H1 (cell line): ENCODE measurements at regions not wholly inside any gene's neighbourhood (a gene's known extent, or its start where the extent isn't known, plus 50 kb on each side); places are given as distances from the start of the nearest gene placed in this dataset.
"Not testable (repeated sequence)": the region's sequence is repeated elsewhere in the genome, so short reads cannot be mapped to it uniquely, and the experiment has no call there.

Experiments used
- CTCF ChIA-PET: fragments of 300-600 bp; sonication (Branson Sonifier 250); formaldehyde crosslinking; loops from one replicate; lab custom pipeline; 2021; ENCODE audit not compliant: partially characterized antibody; lab: Charles Lee
- POLR2A ChIA-PET: fragments of 300-600 bp; sonication (Branson Sonifier 250); formaldehyde crosslinking; loops from one replicate; lab custom pipeline; 2021; ENCODE audit warnings: inconsistent platforms; ENCODE audit not compliant: partially characterized antibody; lab: Charles Lee
- DNase-seq, 2 experiments: peaks; one replicate each; pipeline versions ENCODE4 v3.0.0 to v3.0.0-alpha.2; 2010 to 2022; ENCODE audit warnings: low spot score in 2 of 2, low read depth in 1 of 2, mixed read lengths in 1 of 2
- FAIRE-seq: peaks from 2 replicates; lab custom pipeline; 2011; peaks lifted over from hg19 to GRCh38; lab: Jason Lieb, UNC
- H2AFZ ChIP-seq: 2 replicates; pipeline ENCODE4 v1.8.1; 2012; ENCODE audit warnings: low read length, inconsistent platforms
- H2AK5ac ChIP-seq: 2 replicates; pipeline ENCODE4 v1.6.1; 2013; ENCODE audit warnings: low read depth, low read length
- H2BK120ac ChIP-seq: replicated peaks from 2 replicates; pipeline ENCODE3; 2013; ENCODE audit warnings: low read depth, low read length, inconsistent platforms
- H2BK12ac ChIP-seq: 2 replicates; pipeline ENCODE4 v1.6.1; 2013; ENCODE audit warnings: low read depth, low read length
- H2BK15ac ChIP-seq: 2 replicates; pipeline ENCODE4 v1.6.1; 2013; ENCODE audit warnings: low read length
- H2BK20ac ChIP-seq: 2 replicates; pipeline ENCODE4 v1.6.1; 2013; ENCODE audit warnings: low read length
- H2BK5ac ChIP-seq: 2 replicates; pipeline ENCODE4 v1.6.1; 2013; ENCODE audit warnings: low read depth, low read length
- H3K14ac ChIP-seq: 2 replicates; pipeline ENCODE4 v1.6.1; 2013; ENCODE audit warnings: inconsistent platforms; ENCODE audit not compliant: insufficient read length
- H3K18ac ChIP-seq: 2 replicates; pipeline ENCODE4 v1.6.1; 2013; ENCODE audit warnings: low read length; ENCODE audit errors: extremely low read depth
- H3K23ac ChIP-seq: 2 replicates; pipeline ENCODE4 v1.6.1; 2013; ENCODE audit warnings: inconsistent platforms; ENCODE audit not compliant: insufficient read length
- H3K23me2 ChIP-seq: 2 replicates; pipeline ENCODE4 v1.6.1; 2013; ENCODE audit warnings: low read depth, low read length
- H3K27ac ChIP-seq: 2 replicates; pipeline ENCODE4 v1.6.1; 2011; ENCODE audit warnings: low read depth, low read length, inconsistent platforms
- H3K27me3 ChIP-seq, 4 experiments: replicated peaks in 1 of 4; 1 replicate in 1 of 4; 2 replicates in 3 of 4; pipeline versions ENCODE4 v1.6.1 to v1.8.1; 2011 to 2013; ENCODE audit warnings: low read length in 3 of 4, mild to moderate bottlenecking in 3 of 4, inconsistent platforms in 2 of 4, mixed read lengths in 2 of 4, moderate library complexity in 1 of 4; ENCODE audit not compliant: control insufficient read depth in 3 of 4, insufficient read depth in 3 of 4; ENCODE audit errors: extremely low read depth in 1 of 4
- H3K36me3 ChIP-seq, 4 experiments: 2 replicates each; pipeline versions ENCODE4 v1.6.1 to v1.8.1; 2011 to 2013; ENCODE audit warnings: mild to moderate bottlenecking in 4 of 4, low read length in 3 of 4, moderate library complexity in 2 of 4, control low read depth in 1 of 4, inconsistent platforms in 1 of 4; ENCODE audit not compliant: insufficient read depth in 4 of 4, control insufficient read depth in 2 of 4
- H3K4ac ChIP-seq: replicated peaks from 2 replicates; pipeline ENCODE3; 2013; ENCODE audit warnings: low read length, low read depth, mixed read lengths, inconsistent platforms; ENCODE audit not compliant: insufficient read length
- H3K4me1 ChIP-seq, 4 experiments: replicated peaks in 1 of 4; 1 replicate in 1 of 4; 2 replicates in 3 of 4; pipeline versions ENCODE4 v1.6.1 to v1.8.1; 2011 to 2013; ENCODE audit warnings: low read length in 3 of 4, inconsistent platforms in 2 of 4, mixed read lengths in 1 of 4; ENCODE audit not compliant: insufficient read depth in 4 of 4, control insufficient read depth in 3 of 4
- H3K4me2 ChIP-seq, 2 experiments: 2 replicates each; pipeline versions ENCODE4 v1.6.1 to v1.8.1; 2011 to 2013; ENCODE audit warnings: low read depth in 2 of 2, low read length in 2 of 2, control low read depth in 1 of 2, inconsistent platforms in 1 of 2, mild to moderate bottlenecking in 1 of 2; ENCODE audit not compliant: insufficient read depth in 1 of 2
- H3K4me3 ChIP-seq, 4 experiments: fragments of 200-600, 300-600 bp in 1 of 4; sonication (generic), shearing (Covaris generic), sonication (Bioruptor Twin) in 1 of 4; 2 replicates each; pipeline versions ENCODE4 v1.5.1 to v1.8.1; 2011 to 2016; ENCODE audit warnings: low read length in 4 of 4, low read depth in 3 of 4, control low read depth in 2 of 4, inconsistent platforms in 2 of 4, mild to moderate bottlenecking in 2 of 4, mixed read lengths in 1 of 4, moderate library complexity in 1 of 4; ENCODE audit not compliant: insufficient read depth in 2 of 4; ENCODE audit errors: extremely low read depth in 1 of 4
- H3K56ac ChIP-seq: replicated peaks from 2 replicates; pipeline ENCODE3; 2013; ENCODE audit warnings: low read depth, mild to moderate bottlenecking, mixed read lengths, low read length, inconsistent platforms; ENCODE audit not compliant: insufficient read length
- H3K79me1 ChIP-seq: 2 replicates; pipeline ENCODE4 v1.6.1; 2013; ENCODE audit warnings: low read depth, low read length, control low read depth
- H3K79me2 ChIP-seq, 2 experiments: 2 replicates each; pipeline versions ENCODE4 v1.6.1 to v1.8.1; 2012 to 2013; ENCODE audit warnings: low read length in 2 of 2, mild to moderate bottlenecking in 2 of 2, inconsistent platforms in 1 of 2; ENCODE audit not compliant: insufficient read depth in 2 of 2, control insufficient read depth in 1 of 2
- H3K9ac ChIP-seq, 4 experiments: replicated peaks in 1 of 4; 1 replicate in 1 of 4; 2 replicates in 3 of 4; pipeline versions ENCODE4 v1.6.1 to v1.8.1; 2011 to 2013; ENCODE audit warnings: low read depth in 3 of 4, low read length in 3 of 4, control low read depth in 2 of 4, mild to moderate bottlenecking in 2 of 4, moderate library complexity in 2 of 4, inconsistent platforms in 1 of 4; ENCODE audit errors: extremely low read depth in 1 of 4
- H3K9me3 ChIP-seq, 2 experiments: 2 replicates each; pipeline versions ENCODE4 v1.6.1 to v1.8.1; 2012 to 2013; ENCODE audit warnings: mild to moderate bottlenecking in 2 of 2, moderate library complexity in 2 of 2, control low read depth in 1 of 2, inconsistent platforms in 1 of 2, low read depth in 1 of 2, low read length in 1 of 2, mixed read lengths in 1 of 2; ENCODE audit not compliant: insufficient read depth in 2 of 2
- H4K20me1 ChIP-seq, 2 experiments: replicated peaks in 1 of 2; 2 replicates each; pipeline versions ENCODE3 to v1.8.1; 2011 to 2013; ENCODE audit warnings: inconsistent platforms in 2 of 2, low read length in 2 of 2, mild to moderate bottlenecking in 1 of 2; ENCODE audit not compliant: insufficient read depth in 2 of 2, control insufficient read depth in 1 of 2
- H4K5ac ChIP-seq: 2 replicates; pipeline ENCODE4 v1.6.1; 2013; ENCODE audit warnings: low read length, low read depth, mixed read lengths, inconsistent platforms; ENCODE audit not compliant: insufficient read length
- H4K8ac ChIP-seq: 2 replicates; pipeline ENCODE4 v1.8.0; 2013; ENCODE audit warnings: mild to moderate bottlenecking, moderate library complexity, low read length, inconsistent platforms; ENCODE audit not compliant: insufficient read depth; ENCODE audit errors: extremely low read depth
- H4K91ac ChIP-seq: replicated peaks from 2 replicates; pipeline ENCODE3; 2013; ENCODE audit warnings: low read length, mixed read lengths, inconsistent platforms; ENCODE audit not compliant: insufficient read length
- WGBS, 2 experiments: shearing (Covaris generic) in 1 of 2; methylation state at CpG; one replicate each; pipeline versions ENCODE4 v1.1.6 to v1.1.7; 2013 to 2015; ENCODE audit warnings: low lambda C conversion rate in 2 of 2, mixed read lengths in 2 of 2, inconsistent platforms in 1 of 2, low coverage in 1 of 2, missing lambda C conversion rate in 1 of 2; ENCODE audit not compliant: insufficient replicate concordance in 2 of 2, insufficient coverage in 1 of 2, insufficient read length in 1 of 2; ENCODE audit errors: extremely low coverage in 1 of 2, missing lambda C conversion rate in 1 of 2; 5-methylcytosine and 5-hydroxymethylcytosine counted together

GRCh38 chr2:87423796-87424762, 323.8 kb upstream of the PLGLB2 start:
- FAIRE-seq, DNase-seq, H3K27ac ChIP-seq: not testable (repeated sequence)

GRCh38 chr2:87424763-87425154, 323.1 kb upstream of the PLGLB2 start:
- H2BK5ac ChIP-seq, H3K56ac ChIP-seq, DNase-seq, H3K4me2 ChIP-seq, H3K36me3 ChIP-seq, H2AK5ac ChIP-seq, H2BK12ac ChIP-seq, H2BK20ac ChIP-seq, H4K8ac ChIP-seq, H3K9ac ChIP-seq, H3K4me1 ChIP-seq, FAIRE-seq, H3K9me3 ChIP-seq, H3K18ac ChIP-seq, POLR2A ChIA-PET, H4K5ac ChIP-seq, H3K4ac ChIP-seq, H3K23me2 ChIP-seq, CTCF ChIA-PET, H3K14ac ChIP-seq, H2BK120ac ChIP-seq, H3K27me3 ChIP-seq, H3K23ac ChIP-seq, H3K4me3 ChIP-seq, H3K79me2 ChIP-seq, H3K79me1 ChIP-seq, H3K27ac ChIP-seq, H4K91ac ChIP-seq, H2BK15ac ChIP-seq, H4K20me1 ChIP-seq, H2AFZ ChIP-seq: not testable (repeated sequence)
- no CpG with 5 or more reads among the region's 1 CpG for WGBS, 2 experiments

More at GRCh38 chr2:87423796-87424762, 323.8 kb upstream of the PLGLB2 start:
- H3K79me1 ChIP-seq, H3K14ac ChIP-seq, H3K79me2 ChIP-seq, H4K5ac ChIP-seq, H3K18ac ChIP-seq, H2AFZ ChIP-seq, H3K23ac ChIP-seq, H3K9me3 ChIP-seq, H2BK120ac ChIP-seq, CTCF ChIA-PET, H3K4me1 ChIP-seq, H3K27me3 ChIP-seq, H3K9ac ChIP-seq, H3K56ac ChIP-seq, H4K20me1 ChIP-seq, H4K8ac ChIP-seq, H2BK15ac ChIP-seq, H3K4ac ChIP-seq, H2BK12ac ChIP-seq, POLR2A ChIA-PET, H2BK5ac ChIP-seq, H4K91ac ChIP-seq, H3K4me3 ChIP-seq, H2BK20ac ChIP-seq, H3K36me3 ChIP-seq, H3K23me2 ChIP-seq, H3K4me2 ChIP-seq, H2AK5ac ChIP-seq: not testable (repeated sequence)
- WGBS, 2 experiments: 85% methylated on average over 5 of the region's 7 CpGs; no CpG with 5 or more reads in 1 of the 2 experiments
